GM23248 (cell line): ENCODE measurements at regions not wholly inside any gene's neighbourhood (a gene's known extent, or its start where the extent isn't known, plus 50 kb on each side); places are given as distances from the start of the nearest gene placed in this dataset.

ENCODE experiments used
- EZH2 ChIP-seq: fragments of 200-600 bp; sonication (generic); IDR thresholded peaks from 2 replicates; pipeline ENCODE4 v1.6.1; 2018; ENCODE audit warnings: antibody characterized with exemption, mild to moderate bottlenecking; ENCODE audit not compliant: insufficient read depth, poor library complexity, severe bottlenecking
- EZH2phosphoT487 ChIP-seq: fragments of 200-600 bp; sonication (generic); IDR thresholded peaks from 2 replicates; pipeline ENCODE4 v1.6.1; 2018; ENCODE audit warnings: antibody characterized with exemption, moderate library complexity, mild to moderate bottlenecking, low read depth; ENCODE audit not compliant: insufficient read depth

- TF ChIP-seq EZH2phosphoT487, result no peak
- TF ChIP-seq EZH2, result no peak
Measured at GRCh38 chr3:110254591-110254990, 817.0 kb upstream of the NECTIN3 start.
